HepG2 (cell line): ENCODE measurements at regions not wholly inside any gene's neighbourhood (a gene's known extent, or its start where the extent isn't known, plus 50 kb on each side); places are given as distances from the start of the nearest gene placed in this dataset.

Source experiments
- GTF2F1 ChIP-seq: fragments of 150-350 bp; IDR thresholded peaks from 2 replicates; pipeline ENCODE4 v1.6.1; 2014; ENCODE audit warnings: low read length
- KAT7 ChIP-seq: IDR thresholded peaks from 2 replicates; pipeline ENCODE4 v1.6.1; 2018; ENCODE audit warnings: borderline replicate concordance, missing compliant biosample characterization
- POLR2A ChIP-seq, 2 experiments: IDR thresholded peaks; 2 replicates each; pipeline ENCODE4 v1.6.1; 2011; ENCODE audit warnings: low read depth in 2 of 2, low read length in 2 of 2, mild to moderate bottlenecking in 1 of 2, moderate library complexity in 1 of 2; ENCODE audit not compliant: insufficient read depth in 1 of 2

DNA sequence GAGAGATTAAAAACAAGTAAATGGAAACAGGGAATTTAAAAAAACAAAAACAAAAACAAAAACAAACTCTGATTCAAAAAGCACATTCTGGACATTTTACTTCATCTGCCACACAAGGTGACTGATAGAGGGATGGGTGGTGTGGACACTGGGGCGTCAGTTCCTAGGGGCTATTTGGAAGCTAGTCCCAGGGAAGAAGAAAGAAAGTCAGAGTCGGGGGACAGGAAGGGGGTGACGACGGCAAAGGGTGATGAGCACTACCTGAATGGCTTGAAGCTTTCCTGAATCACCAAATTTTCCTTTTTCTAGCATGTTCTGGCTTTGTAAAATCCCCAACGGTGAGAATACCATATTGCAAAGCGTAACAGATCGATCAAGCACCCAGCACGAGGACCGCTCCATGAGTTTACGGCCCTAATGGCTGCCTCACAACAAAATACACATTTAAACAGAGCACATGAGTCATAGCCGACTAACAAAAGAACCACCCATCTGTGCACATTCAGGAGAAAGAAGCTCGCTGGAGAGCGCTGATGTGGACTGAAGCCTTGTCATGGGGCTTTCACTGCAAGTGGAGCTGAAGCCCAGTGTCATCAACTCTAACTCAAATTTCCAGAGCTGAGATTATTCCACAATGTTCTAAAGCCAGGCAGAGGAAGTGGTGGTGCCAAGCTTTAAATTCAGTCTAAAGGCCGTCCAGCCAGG is 178.9 kb downstream of the LNPK start:
- TF ChIP-seq GTF2F1, result no peak
- TF ChIP-seq KAT7 (CRISPR knock-in tag), result no peak
- no peak for TF ChIP-seq POLR2A (IDR thresholded peaks at IDR 0.05; ENCODE audit: insufficient read depth in 1 of 2, low read depth in 2 of 2, low read length in 2 of 2)
